ENCODE measurements at regions not wholly inside any gene's neighbourhood (a gene's known extent, or its start where the extent isn't known, plus 50 kb on each side); places are given as distances from the start of the nearest gene placed in this dataset.
A peak's percentile ranks its signal among the peaks of the same experiment; 100 is the strongest.

- no peak overlapping the region for H3K27ac ChIP-seq
- H3K9me3 ChIP-seq, result peaks cover 0 to 7% (median 0%) of the 10 kb centered on the region in 12 donors
- 6 to 15% (median 12%) methylated on average over 9 of the region's 9 CpGs for WGBS, 4 donors
- H3K36me3 ChIP-seq, result no peaks in the 10 kb centered on the region
- intact Hi-C loops (cut with DNase I), result loop anchor here in 9 of 10 donors (2.0 to 10.0 kb wide), 7 partner anchors 232 to 435 kb away; partner anchors contain the start of genes C2CD4A (in 1 of the 9) and VPS13C (in 1 of the 9)
- H3K27me3 ChIP-seq, result no peaks in the 10 kb centered on the region
- H3K4me3 ChIP-seq, result no peak overlapping the region
- H3K4me1 ChIP-seq, result peaks cover 0 to 17% (median 7%) of the 10 kb centered on the region in 12 donors
- ATAC-seq, result peak; percentile 82 to 94 (median 90)
- TF ChIP-seq POLR2A (IDR thresholded peaks at IDR 0.05) (no peak), CTCF (IDR thresholded peaks at IDR 0.05) (peak; percentile 50 to 79 (median 66))
- peak in 4 of 5 donors; percentile 41 to 69 (median 58) for DNase-seq
Measured at GRCh38 chr15:62306851-62307504, 141.9 kb upstream of the C2CD4B start.

DNA sequence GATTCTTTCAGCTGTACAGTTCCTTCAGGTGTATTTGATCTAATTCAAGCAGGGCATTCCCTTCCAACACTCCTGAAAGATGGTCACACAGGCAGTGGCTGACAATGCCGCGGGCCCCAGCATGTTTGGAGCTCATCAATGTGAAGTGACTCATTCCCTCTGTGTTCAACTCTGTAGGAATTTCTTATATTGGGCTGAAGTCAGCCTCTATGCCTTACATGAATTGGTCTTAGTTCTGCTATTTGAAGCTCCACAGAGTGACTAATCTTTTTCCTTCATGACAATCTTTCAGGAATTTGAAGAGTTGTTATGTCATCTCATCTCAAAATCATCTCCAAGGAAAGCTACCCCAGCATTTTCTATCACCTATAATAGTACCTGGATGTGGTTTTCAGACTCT lies 142.5 kb upstream of the C2CD4B start:
- DNase-seq (no peak), ATAC-seq (no peak)
- intact Hi-C loops (cut with DNase I), result loop anchor here in 9 of 10 donors (2.0 to 10.0 kb wide), 7 partner anchors 233 to 435 kb away; partner anchors contain the start of genes C2CD4A (in 1 of the 9) and VPS13C (in 1 of the 9)
- Histone ChIP-seq H3K4me1 (peaks cover 0 to 12% (median 5%) of the 10 kb centered on the region in 12 donors), H3K9me3 (peaks cover 0 to 7% (median 0%) of the 10 kb centered on the region in 12 donors), H3K4me3 (no peak overlapping the region), H3K27me3 (no peaks in the 10 kb centered on the region), H3K36me3 (no peaks in the 10 kb centered on the region), H3K27ac (no peak overlapping the region)
- TF ChIP-seq CTCF (IDR thresholded peaks at IDR 0.05) (no peak), POLR2A (IDR thresholded peaks at IDR 0.05) (no peak)
- 87 to 100% (median 95%) methylated on average over 2 of the region's 2 CpGs for WGBS, 4 donors

GRCh38 chr15:62316413-62317060 lies 151.5 kb upstream of the C2CD4B start:
- ATAC-seq, result no peak
- TF ChIP-seq CTCF (IDR thresholded peaks at IDR 0.05) (no peak), POLR2A (IDR thresholded peaks at IDR 0.05) (no peak)
- H3K4me3 ChIP-seq, result no peak overlapping the region
- no peak for DNase-seq
- WGBS, 4 donors, result 75 to 86% (median 81%) methylated on average over 2 of the region's 2 CpGs
- no peaks in the 10 kb centered on the region for H3K4me1 ChIP-seq
- no peaks in the 10 kb centered on the region for H3K27me3 ChIP-seq
- no peak overlapping the region for H3K27ac ChIP-seq
- intact Hi-C loops (cut with DNase I), result no loop called here
- no peaks in the 10 kb centered on the region for H3K36me3 ChIP-seq
- peaks cover 0 to 4% (median 0%) of the 10 kb centered on the region in 12 donors for H3K9me3 ChIP-seq

- DNase-seq, result no peak
- H3K4me1 ChIP-seq, result no peaks in the 10 kb centered on the region
- ATAC-seq, result no peak
- TF ChIP-seq CTCF (IDR thresholded peaks at IDR 0.05) (no peak), POLR2A (IDR thresholded peaks at IDR 0.05) (no peak)
- no peak overlapping the region for H3K4me3 ChIP-seq
- H3K27ac ChIP-seq, result no peak overlapping the region
- 49 to 69% (median 63%) methylated on average over 2 of the region's 2 CpGs for WGBS, 4 donors
- H3K27me3 ChIP-seq, result peaks cover 0 to 6% (median 0%) of the 10 kb centered on the region in 9 donors
- H3K9me3 ChIP-seq, result no peaks in the 10 kb centered on the region
- intact Hi-C loops (cut with DNase I), result no loop called here
- H3K36me3 ChIP-seq, result no peaks in the 10 kb centered on the region
Measured at GRCh38 chr15:62320259-62320658, 155.2 kb upstream of the C2CD4B start.

Data from heart left ventricle (tissue), 16 donors.